ENCODE measurements at regions not wholly inside any gene's neighbourhood (a gene's known extent, or its start where the extent isn't known, plus 50 kb on each side); places are given as distances from the start of the nearest gene placed in this dataset.

DNA sequence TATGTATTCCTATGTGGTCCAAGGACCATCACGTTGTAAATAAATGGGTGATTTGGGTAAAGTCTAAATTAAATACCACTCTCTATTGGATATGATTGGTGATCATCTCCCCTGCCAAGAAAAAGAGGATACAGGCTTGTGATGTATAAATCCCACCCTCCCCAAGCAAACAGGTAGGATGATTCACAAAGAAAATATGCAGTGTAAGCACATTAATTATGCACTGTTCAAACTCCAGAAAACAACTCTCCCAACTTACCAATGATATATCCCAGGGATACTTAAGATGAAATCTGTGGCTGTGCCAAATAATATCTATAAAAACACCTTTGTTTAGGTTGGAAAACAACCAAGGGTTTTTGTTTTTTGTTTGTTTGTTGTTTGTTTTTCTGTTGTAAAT, 795.9 kb downstream of the XPNPEP1 start:
- Histone ChIP-seq H3K9me3 (ENCODE audit: low read length) (no peaks in the 10 kb centered on the region), H2AFZ (ENCODE audit: low read depth, low read length) (no peak overlapping the region), H3K9me2 (ENCODE audit: insufficient read depth, low read length) (no peaks in the 10 kb centered on the region), H4K20me1 (ENCODE audit: insufficient read depth) (no peaks in the 10 kb centered on the region), H3K4me2 (ENCODE audit: low read length) (no peak overlapping the region), H3K27me3 (ENCODE audit: insufficient read depth, low read depth, low read length) (no peaks in the 10 kb centered on the region), H3K4me3 (ENCODE audit: low read length) (no peak overlapping the region), H3K9ac (ENCODE audit: low read length) (no peak overlapping the region), H3K79me2 (replicated peaks; ENCODE audit: insufficient read depth, low read length) (no peaks in the 10 kb centered on the region), H3K36me3 (ENCODE audit: insufficient read depth, low read length) (no peaks in the 10 kb centered on the region), H3F3A (ENCODE audit: insufficient read depth, low read length, poor library complexity, severe bottlenecking) (no peaks in the 10 kb centered on the region), H3K27ac (ENCODE audit: low read length) (no peak overlapping the region)
- TF ChIP-seq SMC3 (conservative IDR thresholded peaks at IDR 0.05; ENCODE audit: poor library complexity) (no peak), RAD21 (conservative IDR thresholded peaks at IDR 0.05) (no peak), MXI1 (conservative IDR thresholded peaks at IDR 0.05; ENCODE audit: poor library complexity, severe bottlenecking) (no peak), POLR2AphosphoS5 (IDR thresholded peaks at IDR 0.05) (no peak)
- TF ChIP-seq, protein P1, sequence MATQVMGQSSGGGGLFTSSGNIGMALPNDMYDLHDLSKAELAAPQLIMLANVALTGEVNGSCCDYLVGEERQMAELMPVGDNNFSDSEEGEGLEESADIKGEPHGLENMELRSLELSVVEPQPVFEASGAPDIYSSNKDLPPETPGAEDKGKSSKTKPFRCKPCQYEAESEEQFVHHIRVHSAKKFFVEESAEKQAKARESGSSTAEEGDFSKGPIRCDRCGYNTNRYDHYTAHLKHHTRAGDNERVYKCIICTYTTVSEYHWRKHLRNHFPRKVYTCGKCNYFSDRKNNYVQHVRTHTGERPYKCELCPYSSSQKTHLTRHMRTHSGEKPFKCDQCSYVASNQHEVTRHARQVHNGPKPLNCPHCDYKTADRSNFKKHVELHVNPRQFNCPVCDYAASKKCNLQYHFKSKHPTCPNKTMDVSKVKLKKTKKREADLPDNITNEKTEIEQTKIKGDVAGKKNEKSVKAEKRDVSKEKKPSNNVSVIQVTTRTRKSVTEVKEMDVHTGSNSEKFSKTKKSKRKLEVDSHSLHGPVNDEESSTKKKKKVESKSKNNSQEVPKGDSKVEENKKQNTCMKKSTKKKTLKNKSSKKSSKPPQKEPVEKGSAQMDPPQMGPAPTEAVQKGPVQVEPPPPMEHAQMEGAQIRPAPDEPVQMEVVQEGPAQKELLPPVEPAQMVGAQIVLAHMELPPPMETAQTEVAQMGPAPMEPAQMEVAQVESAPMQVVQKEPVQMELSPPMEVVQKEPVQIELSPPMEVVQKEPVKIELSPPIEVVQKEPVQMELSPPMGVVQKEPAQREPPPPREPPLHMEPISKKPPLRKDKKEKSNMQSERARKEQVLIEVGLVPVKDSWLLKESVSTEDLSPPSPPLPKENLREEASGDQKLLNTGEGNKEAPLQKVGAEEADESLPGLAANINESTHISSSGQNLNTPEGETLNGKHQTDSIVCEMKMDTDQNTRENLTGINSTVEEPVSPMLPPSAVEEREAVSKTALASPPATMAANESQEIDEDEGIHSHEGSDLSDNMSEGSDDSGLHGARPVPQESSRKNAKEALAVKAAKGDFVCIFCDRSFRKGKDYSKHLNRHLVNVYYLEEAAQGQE (IDR thresholded peaks at IDR 0.05; ENCODE audit: borderline replicate concordance), result no peak
- TF ChIP-seq, protein P2, sequence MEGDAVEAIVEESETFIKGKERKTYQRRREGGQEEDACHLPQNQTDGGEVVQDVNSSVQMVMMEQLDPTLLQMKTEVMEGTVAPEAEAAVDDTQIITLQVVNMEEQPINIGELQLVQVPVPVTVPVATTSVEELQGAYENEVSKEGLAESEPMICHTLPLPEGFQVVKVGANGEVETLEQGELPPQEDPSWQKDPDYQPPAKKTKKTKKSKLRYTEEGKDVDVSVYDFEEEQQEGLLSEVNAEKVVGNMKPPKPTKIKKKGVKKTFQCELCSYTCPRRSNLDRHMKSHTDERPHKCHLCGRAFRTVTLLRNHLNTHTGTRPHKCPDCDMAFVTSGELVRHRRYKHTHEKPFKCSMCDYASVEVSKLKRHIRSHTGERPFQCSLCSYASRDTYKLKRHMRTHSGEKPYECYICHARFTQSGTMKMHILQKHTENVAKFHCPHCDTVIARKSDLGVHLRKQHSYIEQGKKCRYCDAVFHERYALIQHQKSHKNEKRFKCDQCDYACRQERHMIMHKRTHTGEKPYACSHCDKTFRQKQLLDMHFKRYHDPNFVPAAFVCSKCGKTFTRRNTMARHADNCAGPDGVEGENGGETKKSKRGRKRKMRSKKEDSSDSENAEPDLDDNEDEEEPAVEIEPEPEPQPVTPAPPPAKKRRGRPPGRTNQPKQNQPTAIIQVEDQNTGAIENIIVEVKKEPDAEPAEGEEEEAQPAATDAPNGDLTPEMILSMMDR (IDR thresholded peaks at IDR 0.05; ENCODE audit: poor library complexity, severe bottlenecking), result no peak

DNA sequence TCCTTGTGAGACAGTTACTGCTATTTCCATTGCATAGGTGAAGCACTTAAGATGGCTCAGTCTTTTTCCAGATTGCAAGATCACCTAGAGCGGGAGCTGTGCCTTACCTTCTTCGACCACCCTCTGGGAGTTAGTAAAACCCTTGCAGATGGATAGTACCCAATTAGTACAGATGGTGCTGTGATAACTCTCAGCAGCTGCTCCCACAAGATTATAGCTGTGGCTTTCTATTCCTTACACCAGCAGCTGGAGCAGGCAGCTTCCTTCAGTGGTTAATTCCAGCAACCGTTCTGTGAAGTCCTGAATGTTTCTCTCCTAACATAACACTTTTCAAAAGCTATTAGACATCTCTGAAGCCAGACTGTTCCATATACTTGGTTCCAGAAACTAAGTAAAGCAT, 796.8 kb downstream of the XPNPEP1 start:
- Histone ChIP-seq H3K9ac (ENCODE audit: low read length) (no peak overlapping the region), H3K4me3 (ENCODE audit: low read length) (no peak overlapping the region), H3K79me2 (replicated peaks; ENCODE audit: insufficient read depth, low read length) (no peaks in the 10 kb centered on the region), H2AFZ (ENCODE audit: low read depth, low read length) (no peak overlapping the region), H3K27me3 (ENCODE audit: insufficient read depth, low read depth, low read length) (no peaks in the 10 kb centered on the region), H3K9me3 (ENCODE audit: low read length) (no peaks in the 10 kb centered on the region), H3K4me2 (ENCODE audit: low read length) (no peak overlapping the region), H3F3A (ENCODE audit: insufficient read depth, low read length, poor library complexity, severe bottlenecking) (no peaks in the 10 kb centered on the region), H3K27ac (ENCODE audit: low read length) (no peak overlapping the region), H4K20me1 (ENCODE audit: insufficient read depth) (no peaks in the 10 kb centered on the region), H3K36me3 (ENCODE audit: insufficient read depth, low read length) (no peaks in the 10 kb centered on the region), H3K9me2 (ENCODE audit: insufficient read depth, low read length) (no peaks in the 10 kb centered on the region)
- TF ChIP-seq RAD21 (conservative IDR thresholded peaks at IDR 0.05) (no peak), TAF1 (IDR thresholded peaks at IDR 0.05; ENCODE audit: low read depth) (no peak), EZH2 (IDR thresholded peaks at IDR 0.05; ENCODE audit: borderline replicate concordance, insufficient read depth, low read length, poor library complexity, severe bottlenecking) (no peak), MXI1 (conservative IDR thresholded peaks at IDR 0.05; ENCODE audit: poor library complexity, severe bottlenecking) (no peak), POLR2AphosphoS5 (IDR thresholded peaks at IDR 0.05) (no peak), SMC3 (conservative IDR thresholded peaks at IDR 0.05; ENCODE audit: poor library complexity) (no peak), EP300 (conservative IDR thresholded peaks at IDR 0.05; ENCODE audit: poor library complexity, severe bottlenecking) (no peak)
- TF ChIP-seq, protein P1 (IDR thresholded peaks at IDR 0.05; ENCODE audit: borderline replicate concordance), result no peak
- TF ChIP-seq, protein P2 (IDR thresholded peaks at IDR 0.05; ENCODE audit: poor library complexity, severe bottlenecking), result no peak
